ENCODE measurements at regions not wholly inside any gene's neighbourhood (a gene's known extent, or its start where the extent isn't known, plus 50 kb on each side); places are given as distances from the start of the nearest gene placed in this dataset.

GRCh38 chr3:18070944-18071343 lies 328.5 kb upstream of the TBC1D5 start:
- POLR2A ChIA-PET, result no interaction called here
- TF ChIP-seq JUN (IDR thresholded peaks at IDR 0.05) (no peak), HOXB13 (CRISPR knock-in tag; IDR thresholded peaks at IDR 0.05; ENCODE audit: low read depth) (no peak), GATA3 (IDR thresholded peaks at IDR 0.05; ENCODE audit: borderline replicate concordance) (no peak), CEBPB (IDR thresholded peaks at IDR 0.05) (no peak), NFE2L2 (conservative IDR thresholded peaks at IDR 0.05; ENCODE audit: low read length) (no peak), EP300 (IDR thresholded peaks at IDR 0.05) (no peak), TFCP2L1 (CRISPR knock-in tag; IDR thresholded peaks at IDR 0.05) (no peak), ELK1 (IDR thresholded peaks at IDR 0.05; ENCODE audit: low read depth, low read length) (no peak)
- Histone ChIP-seq H3K9me3 (no peaks in the 10 kb centered on the region), H3K4me1 (peaks cover 8% of the 10 kb centered on the region; the same call in 1 of the 3 replicates), H3K27ac (no peak overlapping the region), H3K4me3 (no peak overlapping the region), H3K4me2 (no peak overlapping the region)
- CTCF ChIA-PET, result no interaction called here
- WGBS (ENCODE audit: missing lambda C conversion rate), result 17% methylated on average over 1 of the region's 1 CpG
- ATAC-seq (no peak), FAIRE-seq (no peak), DNase-seq (ENCODE audit: low read depth in 1 of 2, low spot score in 1 of 2) (no peak)

GRCh38 chr3:18070231-18070630 lies 327.8 kb upstream of the TBC1D5 start:
- FAIRE-seq (no peak), DNase-seq (ENCODE audit: low read depth in 1 of 2, low spot score in 1 of 2) (no peak), ATAC-seq (no peak)
- H3K4me2 ChIP-seq, result no peak overlapping the region
- H3K27ac ChIP-seq, result no peak overlapping the region
- TF ChIP-seq HOXA7 (CRISPR knock-in tag; IDR thresholded peaks at IDR 0.05), result no peak
- peak; percentile 67 for TF ChIP-seq MAFK (IDR thresholded peaks at IDR 0.05; ENCODE audit: partially characterized antibody)
- no peak overlapping the region for H3K4me3 ChIP-seq
- ChIA-PET POLR2A (no interaction called here), CTCF (no interaction called here)
- 30% methylated on average over 2 of the region's 2 CpGs for WGBS (ENCODE audit: missing lambda C conversion rate)
- H3K4me1 ChIP-seq, result peaks cover 8% of the 10 kb centered on the region; the same call in 1 of the 3 replicates
- no peaks in the 10 kb centered on the region for H3K9me3 ChIP-seq

- no peaks in the 10 kb centered on the region for H3K9me3 ChIP-seq
- peaks cover 8% of the 10 kb centered on the region; the same call in 1 of the 3 replicates for H3K4me1 ChIP-seq
- TF ChIP-seq JUNB (IDR thresholded peaks at IDR 0.05) (peak; percentile 43; the same call in 1 of the 2 replicates), PBX3 (IDR thresholded peaks at IDR 0.05) (no peak), USF2 (IDR thresholded peaks at IDR 0.05) (no peak), ELK1 (IDR thresholded peaks at IDR 0.05; ENCODE audit: low read depth, low read length) (no peak), GATA3 (IDR thresholded peaks at IDR 0.05; ENCODE audit: borderline replicate concordance) (peak; percentile 22; the same call in 1 of the 2 replicates), RAD21 (conservative IDR thresholded peaks at IDR 0.05 in 1 of 2, IDR thresholded peaks at IDR 0.05 in 1 of 2) (no peak)
- ATAC-seq (no peak), DNase-seq (ENCODE audit: low read depth in 1 of 2, low spot score in 1 of 2) (no peak), FAIRE-seq (no peak)
- H3K4me2 ChIP-seq, result peak overlapping the region; percentile 20; the same call in 1 of the 3 replicates
- no peak overlapping the region for H3K4me3 ChIP-seq
- POLR2A ChIA-PET, result no interaction called here
- no peak overlapping the region for H3K27ac ChIP-seq
- WGBS (ENCODE audit: missing lambda C conversion rate), result 97% methylated on average over 1 of the region's 1 CpG
- CTCF ChIA-PET, result no interaction called here
Observed at GRCh38 chr3:18069568-18069967, 327.1 kb upstream of the TBC1D5 start.

- CTCF ChIA-PET, result interaction anchor here (1.3 kb wide), 1 partner anchor 228 kb away, joined by 3 read pairs; no protein-coding TSS in a partner anchor
- Histone ChIP-seq H3K27ac (no peak overlapping the region), H3K4me3 (no peak overlapping the region), H3K4me2 (no peak overlapping the region), H3K4me1 (peaks cover 11% of the 10 kb centered on the region; the same call in 1 of the 3 replicates), H3K9me3 (no peaks in the 10 kb centered on the region)
- DNase-seq (ENCODE audit: low read depth in 1 of 2, low spot score in 1 of 2) (no peak), ATAC-seq (no peak), FAIRE-seq (no peak)
- POLR2A ChIA-PET, result no interaction called here
- 48% methylated on average over 3 of the region's 3 CpGs for WGBS (ENCODE audit: missing lambda C conversion rate)
- TF ChIP-seq ZNF302 (CRISPR knock-in tag; IDR thresholded peaks at IDR 0.05) (no peak), MAFK (IDR thresholded peaks at IDR 0.05; ENCODE audit: partially characterized antibody) (no peak), HEYL (CRISPR knock-in tag; IDR thresholded peaks at IDR 0.05) (no peak), JUN (IDR thresholded peaks at IDR 0.05) (no peak), RAD21 (conservative IDR thresholded peaks at IDR 0.05 in 1 of 2, IDR thresholded peaks at IDR 0.05 in 1 of 2) (no peak), USF2 (IDR thresholded peaks at IDR 0.05) (no peak), TFCP2L1 (CRISPR knock-in tag; IDR thresholded peaks at IDR 0.05) (no peak), E2F6 (IDR thresholded peaks at IDR 0.05; ENCODE audit: borderline replicate concordance, low read depth) (no peak), PHF8 (IDR thresholded peaks at IDR 0.05; ENCODE audit: borderline replicate concordance, low read depth) (no peak), HMGXB4 (CRISPR knock-in tag; IDR thresholded peaks at IDR 0.05; ENCODE audit: borderline replicate concordance) (no peak), GATA3 (IDR thresholded peaks at IDR 0.05; ENCODE audit: borderline replicate concordance) (no peak), RCOR1 (IDR thresholded peaks at IDR 0.05; ENCODE audit: low read depth, low read length) (no peak)
Observed at GRCh38 chr3:18066899-18067582, 324.6 kb upstream of the TBC1D5 start.

All from A549 (cell line).